Activated T-cell treated with anti-CD3 and anti-CD28 coated beads for 4 hours (primary cell): ENCODE measurements at regions not wholly inside any gene's neighbourhood (a gene's known extent, or its start where the extent isn't known, plus 50 kb on each side); places are given as distances from the start of the nearest gene placed in this dataset.

ENCODE experiments used
- DNase-seq: peaks from one replicate; pipeline ENCODE4 v3.0.0-alpha.2; 2020

DNA sequence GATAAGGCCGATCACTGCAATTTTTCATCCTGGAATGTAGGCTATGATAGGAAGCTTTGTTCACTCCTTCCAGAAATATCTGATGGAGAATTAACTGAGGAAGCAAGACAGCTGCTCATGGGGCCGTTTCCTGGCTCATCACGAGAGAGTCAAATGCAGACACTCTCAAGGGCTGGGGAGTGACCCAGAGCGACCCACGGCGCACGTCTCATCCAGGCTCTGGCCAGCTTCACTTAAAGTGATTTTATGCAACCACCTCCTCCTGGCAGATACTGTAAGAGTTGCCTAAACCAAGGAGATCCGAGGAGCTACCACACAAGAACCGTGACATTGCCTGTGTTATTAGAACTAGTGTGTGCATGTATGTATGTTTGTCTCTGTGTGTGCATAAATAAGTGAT lies 530.8 kb downstream of the TCERG1L start:
- DNase-seq, result no peak

- DNase-seq, result no peak
Observed at GRCh38 chr10:130781206-130781605, 530.3 kb downstream of the TCERG1L start.

DNA sequence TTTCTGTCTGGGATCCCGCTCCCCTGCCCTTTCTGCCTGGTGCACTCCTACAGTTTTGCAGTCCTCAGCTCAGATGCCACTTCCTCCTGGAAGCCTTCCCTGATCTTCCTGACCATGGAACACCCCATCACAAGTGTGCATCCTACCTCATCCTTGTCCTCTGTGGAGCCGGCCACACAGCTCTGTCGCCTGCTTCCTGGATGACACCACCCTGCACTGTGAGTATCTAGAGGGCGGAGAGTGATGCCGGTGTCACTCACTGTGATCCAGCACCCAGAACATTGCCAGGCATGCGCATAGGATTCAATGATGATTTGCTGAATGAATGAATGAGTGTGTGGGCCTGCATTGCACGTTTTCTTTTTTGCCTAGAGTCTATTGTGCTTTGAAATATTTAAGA lies 529.9 kb downstream of the TCERG1L start:
- DNase-seq, result no peak

DNA sequence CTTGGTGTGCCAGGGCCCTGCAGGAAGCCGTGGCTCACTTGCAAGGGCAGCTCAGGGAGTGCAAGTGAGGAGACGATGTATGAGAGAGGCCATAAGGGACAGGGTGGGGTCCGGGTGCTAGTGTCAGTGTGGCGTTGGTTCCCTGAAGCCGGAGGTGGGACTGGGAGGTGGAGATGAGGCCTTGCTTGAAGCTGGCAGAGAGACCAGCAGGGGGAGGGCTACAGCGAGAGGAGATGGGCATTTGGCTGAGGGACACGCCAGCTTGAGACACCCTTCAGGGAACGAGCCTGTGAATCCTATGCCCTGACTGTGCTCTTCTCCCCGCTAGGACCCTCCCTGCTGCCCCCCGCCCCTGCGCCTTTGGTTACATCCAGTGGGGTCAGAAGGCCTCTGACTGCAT lies 529.1 kb downstream of the TCERG1L start:
- no peak for DNase-seq

- no peak for DNase-seq
Observed at GRCh38 chr10:130784326-130784725, 527.2 kb downstream of the TCERG1L start.

GRCh38 chr10:130786365-130786966 lies 525.1 kb downstream of the TCERG1L start:
- no peak for DNase-seq

GRCh38 chr10:130787243-130787642 lies 524.3 kb downstream of the TCERG1L start:
- no peak for DNase-seq

DNA sequence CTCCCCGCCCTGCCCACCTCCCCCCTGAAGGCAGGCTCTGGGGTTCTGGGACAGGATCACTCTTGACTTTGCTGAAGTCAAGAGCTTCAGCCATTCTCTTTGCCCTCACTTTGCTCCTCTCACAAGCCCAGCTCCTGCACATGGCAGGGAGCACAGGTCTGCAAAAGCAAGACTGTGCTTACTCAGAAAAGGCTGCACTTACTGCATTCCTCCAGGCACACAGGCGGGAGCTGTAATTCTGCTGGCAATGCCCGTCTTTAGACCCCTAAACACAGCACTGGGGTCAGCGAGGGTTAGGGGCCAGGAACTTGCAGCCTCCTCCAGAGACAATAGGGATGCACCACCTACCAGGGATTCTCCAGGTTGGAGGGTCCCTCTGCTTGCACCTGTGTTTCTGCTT lies 523.7 kb downstream of the TCERG1L start:
- DNase-seq, result no peak

- DNase-seq, result no peak
Observed at GRCh38 chr10:130790339-130790738, 521.2 kb downstream of the TCERG1L start.

DNA sequence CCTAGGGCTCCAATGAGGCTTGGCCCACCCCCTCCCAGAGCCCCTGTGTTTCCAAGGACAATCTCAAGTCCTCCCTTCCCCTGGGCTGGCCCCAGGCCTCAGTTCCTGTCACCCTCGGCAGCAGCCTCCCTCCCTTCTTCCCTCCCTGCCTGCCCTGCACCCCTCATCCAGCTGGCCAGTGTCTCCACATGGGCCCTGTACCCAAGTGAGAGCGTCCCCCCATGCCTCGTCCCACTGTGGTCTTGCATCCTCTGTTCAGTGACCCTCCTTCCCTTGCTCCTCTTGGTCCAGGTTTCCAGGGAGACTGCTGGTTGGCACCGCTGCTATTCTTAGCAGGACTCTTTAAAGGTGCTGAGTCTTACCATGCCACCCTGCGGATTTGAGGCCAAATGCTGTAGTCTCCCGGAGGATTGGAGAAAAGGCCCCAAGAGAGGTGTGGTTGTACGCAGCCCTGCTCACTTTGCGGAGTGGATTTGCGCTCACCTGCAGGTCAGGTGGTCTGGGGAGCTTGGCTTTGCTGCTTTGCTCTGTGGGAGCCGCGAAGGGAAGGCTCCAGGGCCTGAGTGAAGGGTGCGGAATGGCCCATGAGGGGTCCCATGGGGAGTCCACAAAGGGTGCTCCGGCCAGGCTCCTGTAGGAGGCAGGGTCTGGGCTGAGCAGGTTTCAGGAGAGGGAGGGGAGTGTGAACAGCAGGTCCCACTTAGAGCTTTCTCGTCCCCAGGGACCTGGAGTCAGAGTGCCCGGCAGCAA lies 519.2 kb downstream of the TCERG1L start:
- no peak for DNase-seq

DNA sequence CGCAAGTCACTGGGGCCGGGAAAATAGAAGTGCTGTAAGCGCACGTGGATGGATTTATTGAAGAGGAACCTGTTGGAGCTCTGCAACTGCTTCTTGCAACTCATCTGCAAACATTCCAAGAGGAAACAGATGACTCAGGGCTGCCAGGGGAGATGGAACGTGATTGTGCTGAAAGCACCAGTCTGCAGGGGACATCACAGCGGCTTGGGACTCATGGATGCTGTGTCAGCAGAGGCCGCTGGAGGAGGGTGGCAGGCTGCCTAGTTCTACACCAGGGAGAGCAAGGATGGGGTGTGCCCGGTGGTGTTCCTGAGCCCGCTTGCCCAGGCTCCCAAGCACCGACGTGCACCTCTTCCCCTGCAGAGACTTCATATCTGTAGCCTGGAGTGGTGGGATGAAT lies 515.7 kb downstream of the TCERG1L start:
- DNase-seq, result no peak

DNA sequence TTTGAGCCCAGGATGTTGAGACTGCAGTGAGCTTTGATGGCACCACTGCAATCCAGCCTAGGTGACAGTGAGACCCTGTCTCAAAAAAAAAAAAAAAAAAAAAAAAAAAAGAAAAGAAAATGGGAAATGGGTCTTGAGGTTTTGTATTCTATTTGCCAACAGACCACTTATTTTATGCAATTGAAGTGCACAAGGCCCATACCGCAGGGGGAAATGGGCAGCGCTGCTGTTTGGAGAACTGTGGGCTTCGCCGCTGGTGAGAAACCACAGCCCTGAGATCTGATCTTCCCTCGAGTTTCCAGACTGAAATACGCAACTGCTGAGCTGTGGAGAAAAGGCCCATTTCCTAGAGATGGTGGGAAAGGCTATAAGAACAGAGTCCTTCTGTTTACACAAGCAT lies 512.0 kb downstream of the TCERG1L start:
- DNase-seq, result no peak

DNA sequence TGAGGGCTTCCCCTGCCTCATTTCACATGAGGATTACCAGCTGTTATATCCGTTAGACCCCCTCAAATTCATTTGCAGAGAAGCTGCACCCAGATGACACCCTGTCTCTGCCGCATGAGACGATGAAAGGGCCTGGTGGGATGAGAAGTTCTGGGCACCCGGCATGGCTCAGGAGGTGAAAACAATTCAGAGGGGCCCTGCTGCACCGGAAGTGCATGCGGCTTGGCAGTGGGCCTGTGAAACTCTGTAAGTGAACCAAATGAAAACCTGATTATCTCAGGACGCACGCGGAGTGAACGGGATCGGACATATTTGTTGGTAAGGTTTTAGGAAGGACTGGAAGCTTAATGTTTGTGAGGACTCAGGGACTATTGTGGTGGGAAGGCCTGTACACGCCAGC lies 511.2 kb downstream of the TCERG1L start:
- no peak for DNase-seq

- no peak for DNase-seq
Observed at GRCh38 chr10:130801276-130801675, 510.2 kb downstream of the TCERG1L start.

DNA sequence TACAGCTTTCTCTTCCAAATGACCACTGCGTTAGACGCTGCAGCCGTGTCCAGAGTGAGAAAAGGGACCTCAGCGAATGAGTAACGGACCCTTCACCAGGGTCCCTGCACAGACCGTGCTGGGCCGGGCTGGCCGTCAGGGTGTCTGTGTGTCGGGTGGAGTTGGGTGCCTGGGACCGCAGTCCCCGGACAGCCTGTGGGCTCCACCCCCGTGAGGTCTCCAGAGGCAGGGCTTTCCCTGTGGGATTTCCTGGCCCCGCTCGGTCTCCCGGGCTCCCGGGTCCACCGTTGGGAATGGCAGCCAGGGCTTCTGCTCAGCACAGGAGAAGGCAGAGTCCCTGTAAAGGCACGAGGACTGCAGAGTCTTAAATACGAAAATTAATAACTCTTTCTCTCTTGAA lies 509.7 kb downstream of the TCERG1L start:
- no peak for DNase-seq

DNA sequence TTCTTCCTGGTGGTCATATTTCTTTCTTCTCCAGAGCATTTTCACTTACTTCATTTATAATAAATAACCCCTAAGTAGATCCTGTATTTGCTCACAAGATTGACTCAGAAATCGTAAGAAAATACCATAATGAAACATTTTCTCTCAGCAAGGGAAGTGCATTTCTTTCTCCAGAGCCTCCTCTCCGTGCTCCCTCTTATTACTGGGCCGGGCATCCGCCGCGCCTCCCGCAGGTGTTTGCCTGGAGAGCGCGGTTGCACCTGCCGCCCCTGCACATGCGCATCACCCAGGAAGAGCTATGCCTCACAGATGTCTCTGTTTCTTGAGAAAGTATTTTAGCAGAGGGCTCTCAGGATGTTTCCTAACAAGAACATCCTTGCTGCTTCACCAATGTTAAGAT lies 509.2 kb downstream of the TCERG1L start:
- DNase-seq, result no peak

- DNase-seq, result no peak
Observed at GRCh38 chr10:130804281-130804680, 507.2 kb downstream of the TCERG1L start.

- no peak for DNase-seq
Observed at GRCh38 chr10:130804778-130805634, 506.5 kb downstream of the TCERG1L start.

DNA sequence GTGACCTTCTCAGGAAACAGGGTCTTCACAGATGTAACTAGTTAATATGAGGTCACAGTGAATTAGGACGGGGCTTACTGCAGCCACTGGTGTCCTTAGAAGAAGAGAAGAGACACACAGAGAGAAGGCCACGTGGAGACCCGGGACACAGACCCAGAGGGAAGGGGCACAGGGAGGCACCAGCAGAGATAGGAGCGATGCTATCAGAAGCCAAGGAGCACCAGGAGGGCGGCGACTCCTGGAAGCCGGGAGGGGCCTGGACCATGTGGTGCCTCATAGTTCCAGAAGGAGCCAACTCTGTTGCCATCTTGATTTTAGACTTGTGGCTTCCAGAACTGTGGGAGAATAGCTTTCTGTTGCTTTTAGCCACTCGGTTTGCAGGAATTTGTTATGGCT lies 505.9 kb downstream of the TCERG1L start:
- no peak for DNase-seq

- DNase-seq, result no peak
Observed at GRCh38 chr10:130806426-130806825, 505.1 kb downstream of the TCERG1L start.

GRCh38 chr10:130807096-130807495 lies 504.4 kb downstream of the TCERG1L start:
- DNase-seq, result no peak

GRCh38 chr10:130807721-130808120 lies 503.8 kb downstream of the TCERG1L start:
- DNase-seq, result no peak

DNA sequence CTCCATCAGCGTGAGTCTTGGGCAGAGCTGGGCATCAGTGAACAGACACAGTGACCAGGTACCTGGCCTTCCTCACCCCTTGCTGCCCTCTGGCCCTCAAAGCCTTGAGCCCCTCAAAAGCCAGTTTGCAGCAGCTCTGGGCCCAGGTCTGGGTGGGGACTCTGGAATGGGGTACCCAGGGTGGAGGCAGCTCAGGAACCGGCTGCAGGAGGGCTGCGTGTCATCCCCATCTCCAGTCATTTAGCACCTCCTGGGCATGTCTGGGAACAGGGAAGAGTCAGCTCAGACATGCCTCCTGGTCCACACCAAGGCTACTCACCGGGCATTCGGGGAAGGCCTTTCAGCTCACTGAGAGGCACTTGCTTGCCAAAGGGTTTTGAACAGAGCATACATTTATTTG lies 503.3 kb downstream of the TCERG1L start:
- no peak for DNase-seq

DNA sequence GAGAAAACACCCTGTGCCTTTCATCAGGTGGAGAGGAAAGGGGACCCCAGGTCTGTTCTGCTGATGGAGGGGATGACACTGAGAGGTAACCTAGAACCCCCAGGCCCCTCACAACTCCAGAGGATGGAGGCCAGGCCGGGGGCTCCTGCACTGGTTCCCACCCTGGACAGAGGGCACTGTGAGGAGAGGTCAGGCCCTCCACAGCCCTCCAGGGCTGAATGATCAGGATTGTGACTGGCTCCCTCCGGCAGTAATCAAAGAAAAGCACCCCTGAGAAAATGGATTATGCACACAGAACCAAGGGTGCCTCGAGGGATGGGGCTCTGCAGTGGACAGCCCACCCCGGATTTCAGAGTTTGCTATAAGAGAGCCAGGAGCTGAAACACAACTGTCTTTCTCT lies 502.8 kb downstream of the TCERG1L start:
- no peak for DNase-seq
